SK-N-SH (cell line): ENCODE measurements at regions not wholly inside any gene's neighbourhood (a gene's known extent, or its start where the extent isn't known, plus 50 kb on each side); places are given as distances from the start of the nearest gene placed in this dataset.

Experiments used
- CTCF ChIA-PET: fragments of 300-600, 350-600 bp; formaldehyde crosslinking; extraction: SDS; loops from one replicate; lab custom pipeline; 2021; lab: Yijun Ruan, JAX
- POLR2A ChIA-PET: fragments of 350-600 bp; sonication (Branson Sonifier 250); formaldehyde crosslinking; extraction: SDS; loops from one replicate; lab custom pipeline; 2020; ENCODE audit warnings: antibody characterized with exemption, inconsistent platforms; lab: Yijun Ruan, JAX
- DNase-seq: peaks from one replicate; pipeline ENCODE4 v3.0.0; 2012
- H2AFZ ChIP-seq: fragments of 200-600 bp; sonication (generic); 2 replicates; pipeline ENCODE4 v1.8.1; 2016; ENCODE audit warnings: antibody characterized with exemption, mild to moderate bottlenecking, low read depth
- H3F3A ChIP-seq: fragments of 200-600 bp; sonication (generic); replicated peaks from 2 replicates; pipeline ENCODE3; 2016; ENCODE audit warnings: antibody characterized with exemption, mild to moderate bottlenecking; ENCODE audit not compliant: insufficient read depth
- H3K27ac ChIP-seq, 2 experiments: fragments of 200-500 bp in 1 of 2; fragments of 200-600 bp in 1 of 2; sonication (Bioruptor generic) in 1 of 2; sonication (generic), shearing (Covaris generic) in 1 of 2; 2 replicates each; pipeline versions ENCODE4 v1.5.1 to v1.6.1; 2014 to 2016; ENCODE audit warnings: low read depth in 2 of 2, inconsistent platforms in 1 of 2, low read length in 1 of 2, mild to moderate bottlenecking in 1 of 2, mixed read lengths in 1 of 2
- H3K27me3 ChIP-seq: fragments of 200-600 bp; sonication (generic), shearing (Covaris generic); 2 replicates; pipeline ENCODE4 v1.6.1; 2016; ENCODE audit warnings: mixed run types; ENCODE audit not compliant: insufficient read depth
- H3K36me3 ChIP-seq, 2 experiments: fragments of 200-500 bp in 1 of 2; fragments of 200-600 bp in 1 of 2; sonication (Bioruptor generic) in 1 of 2; sonication (generic) in 1 of 2; replicated peaks in 1 of 2; 2 replicates each; pipeline versions ENCODE3 to v1.5.1; 2014 to 2016; ENCODE audit warnings: low read length in 1 of 2, mild to moderate bottlenecking in 1 of 2; ENCODE audit not compliant: insufficient read depth in 2 of 2, control insufficient read depth in 1 of 2
- H3K4me1 ChIP-seq, 2 experiments: fragments of 200-500 bp in 1 of 2; fragments of 200-600 bp in 1 of 2; sonication (Bioruptor generic) in 1 of 2; sonication (generic), shearing (Covaris generic) in 1 of 2; 2 replicates each; pipeline versions ENCODE4 v1.5.1 to v1.6.1; 2014 to 2016; ENCODE audit warnings: low read depth in 1 of 2, low read length in 1 of 2, mixed run types in 1 of 2; ENCODE audit not compliant: insufficient read depth in 2 of 2, control insufficient read depth in 1 of 2
- H3K4me2 ChIP-seq: fragments of 200-600 bp; sonication (generic), shearing (Covaris generic); 2 replicates; pipeline ENCODE4 v1.6.1; 2017; ENCODE audit warnings: mixed run types
- H3K4me3 ChIP-seq, 2 experiments: fragments of 200-500 bp in 1 of 2; fragments of 200-600 bp in 1 of 2; sonication (Bioruptor generic) in 1 of 2; sonication (generic), shearing (Covaris generic) in 1 of 2; 2 replicates each; pipeline versions ENCODE4 v1.5.1 to v1.8.1; 2014 to 2016; ENCODE audit warnings: low read depth in 2 of 2, inconsistent platforms in 1 of 2, low read length in 1 of 2, mild to moderate bottlenecking in 1 of 2, mixed read lengths in 1 of 2, moderate library complexity in 1 of 2
- H3K79me2 ChIP-seq: fragments of 200-600 bp; sonication (generic); 2 replicates; pipeline ENCODE4 v1.8.1; 2017; ENCODE audit warnings: mild to moderate bottlenecking; ENCODE audit not compliant: insufficient read depth
- H3K9ac ChIP-seq: fragments of 200-600 bp; sonication (generic); 2 replicates; pipeline ENCODE4 v1.6.1; 2017; ENCODE audit warnings: mixed run types
- H3K9me2 ChIP-seq: fragments of 200-600 bp; sonication (generic); 2 replicates; pipeline ENCODE4 v1.6.1; 2017; ENCODE audit warnings: mixed run types
- H3K9me3 ChIP-seq: fragments of 200-600 bp; sonication (generic); 2 replicates; pipeline ENCODE4 v1.6.1; 2017; ENCODE audit warnings: mixed run types, mild to moderate bottlenecking, moderate library complexity
- H4K20me1 ChIP-seq: fragments of 200-600 bp; sonication (generic); 2 replicates; pipeline ENCODE4 v1.6.1; 2017; ENCODE audit warnings: mild to moderate bottlenecking, mixed run types; ENCODE audit not compliant: insufficient read depth
- GABPA ChIP-seq: IDR thresholded peaks from 2 replicates; pipeline ENCODE4 v1.4.0; 2012; ENCODE audit warnings: low read depth, mild to moderate bottlenecking
- JUND ChIP-seq: IDR thresholded peaks from 2 replicates; pipeline ENCODE4 v1.4.0; 2012
- MXI1 ChIP-seq: IDR thresholded peaks from 2 replicates; pipeline ENCODE4 v1.6.1; 2012; ENCODE audit warnings: mild to moderate bottlenecking, low read depth, low read length, improper control_type of control experiment
- NRF1 ChIP-seq: IDR thresholded peaks from 2 replicates; pipeline ENCODE4 v1.6.1; 2012; ENCODE audit warnings: low read depth, mild to moderate bottlenecking, low read length
- RCOR1 ChIP-seq: fragments of 150-350 bp; IDR thresholded peaks from 2 replicates; pipeline ENCODE4 v1.6.1; 2017; ENCODE audit warnings: antibody characterized with exemption, low read length
- YY1 ChIP-seq: IDR thresholded peaks from 2 replicates; pipeline ENCODE4 v1.4.0; 2012; ENCODE audit warnings: low read depth, mild to moderate bottlenecking
- WGBS: methylation state at CpG from one replicate; pipeline ENCODE4 v1.1.6; 2017; ENCODE audit warnings: low lambda C conversion rate; 5-methylcytosine and 5-hydroxymethylcytosine counted together
- TF ChIP-seq, protein P1 (sequence below): IDR thresholded peaks from 2 replicates; pipeline ENCODE4 v1.4.0; 2012; ENCODE audit warnings: low read depth
- TF ChIP-seq, protein P2 (sequence below): fragments of 150-350 bp; IDR thresholded peaks from 2 replicates; pipeline ENCODE4 v1.6.1; 2016; ENCODE audit warnings: mild to moderate bottlenecking, low read depth, low read length
- TF ChIP-seq, protein P3 (sequence below): IDR thresholded peaks from 2 replicates; pipeline ENCODE4 v1.6.1; 2012; ENCODE audit warnings: mild to moderate bottlenecking, low read depth, low read length, moderate library complexity
- TF ChIP-seq, protein P4 (sequence below): IDR thresholded peaks from 2 replicates; pipeline ENCODE4 v1.4.0; 2012; ENCODE audit warnings: low read depth, borderline replicate concordance

DNA sequence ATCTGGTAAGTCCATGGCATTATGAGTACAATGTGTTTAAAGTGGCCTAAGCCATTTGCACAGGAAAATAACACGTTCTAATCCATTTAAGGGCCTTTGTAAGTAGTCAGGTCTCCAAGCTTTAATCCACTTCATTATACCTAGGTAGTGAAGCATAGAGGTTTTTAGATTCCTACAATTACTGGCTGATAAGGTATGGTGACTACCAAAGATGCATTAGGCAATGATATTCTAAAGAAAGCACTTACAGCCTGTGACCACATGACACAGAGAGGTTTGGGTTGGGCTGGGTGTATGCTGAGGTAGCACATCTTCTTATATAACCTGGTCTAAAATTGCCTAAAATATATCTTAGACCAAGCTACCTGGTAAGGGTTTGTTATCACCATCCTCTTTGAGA is 504.4 kb downstream of the TFAP2B start (continued):
- TF ChIP-seq GABPA = no peak

DNA sequence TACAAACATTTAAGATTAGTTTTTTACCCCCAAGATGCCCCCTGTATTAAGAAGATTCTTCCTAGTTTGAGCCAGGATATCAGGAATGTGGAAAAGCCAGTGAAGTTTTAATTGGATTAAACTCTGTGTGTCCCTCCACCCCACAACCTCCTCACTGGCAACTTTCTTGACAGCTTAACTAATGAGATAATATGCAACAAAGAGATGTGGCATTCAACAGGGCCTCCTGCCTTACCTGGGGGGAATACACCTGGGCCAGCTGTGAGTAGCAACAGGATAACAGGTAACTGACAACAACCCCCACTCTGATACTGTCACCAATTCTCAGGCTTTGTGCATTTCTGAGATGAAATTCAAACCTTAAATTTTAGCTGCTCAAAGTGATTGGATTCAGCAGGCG is 512.3 kb downstream of the TFAP2B start:
- ChIA-PET POLR2A (no interaction called here), CTCF (interaction anchor here (1.4 kb wide), 1 partner anchor 716 kb away, joined by 3 read pairs; no protein-coding TSS in a partner anchor)
- Histone ChIP-seq H4K20me1 (no peaks in the 10 kb centered on the region), H3K36me3 (no peaks in the 10 kb centered on the region), H3K4me3 (no peak overlapping the region), H3F3A (no peaks in the 10 kb centered on the region), H3K4me2 (no peak overlapping the region), H3K27me3 (no peaks in the 10 kb centered on the region), H3K79me2 (no peaks in the 10 kb centered on the region), H3K9me2 (no peaks in the 10 kb centered on the region), H3K9ac (no peak overlapping the region), H2AFZ (no peak overlapping the region), H3K9me3 (no peaks in the 10 kb centered on the region), H3K27ac (no peak overlapping the region), H3K4me1 (no peaks in the 10 kb centered on the region)
- DNase-seq = no peak
- 75% methylated on average over 1 of the region's 1 CpG for WGBS
- no peak for TF ChIP-seq JUND
- TF ChIP-seq, protein P1, sequence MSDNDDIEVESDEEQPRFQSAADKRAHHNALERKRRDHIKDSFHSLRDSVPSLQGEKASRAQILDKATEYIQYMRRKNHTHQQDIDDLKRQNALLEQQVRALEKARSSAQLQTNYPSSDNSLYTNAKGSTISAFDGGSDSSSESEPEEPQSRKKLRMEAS = no peak
- TF ChIP-seq, protein P2, sequence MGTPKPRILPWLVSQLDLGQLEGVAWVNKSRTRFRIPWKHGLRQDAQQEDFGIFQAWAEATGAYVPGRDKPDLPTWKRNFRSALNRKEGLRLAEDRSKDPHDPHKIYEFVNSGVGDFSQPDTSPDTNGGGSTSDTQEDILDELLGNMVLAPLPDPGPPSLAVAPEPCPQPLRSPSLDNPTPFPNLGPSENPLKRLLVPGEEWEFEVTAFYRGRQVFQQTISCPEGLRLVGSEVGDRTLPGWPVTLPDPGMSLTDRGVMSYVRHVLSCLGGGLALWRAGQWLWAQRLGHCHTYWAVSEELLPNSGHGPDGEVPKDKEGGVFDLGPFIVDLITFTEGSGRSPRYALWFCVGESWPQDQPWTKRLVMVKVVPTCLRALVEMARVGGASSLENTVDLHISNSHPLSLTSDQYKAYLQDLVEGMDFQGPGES = no peak
- TF ChIP-seq, protein P3, sequence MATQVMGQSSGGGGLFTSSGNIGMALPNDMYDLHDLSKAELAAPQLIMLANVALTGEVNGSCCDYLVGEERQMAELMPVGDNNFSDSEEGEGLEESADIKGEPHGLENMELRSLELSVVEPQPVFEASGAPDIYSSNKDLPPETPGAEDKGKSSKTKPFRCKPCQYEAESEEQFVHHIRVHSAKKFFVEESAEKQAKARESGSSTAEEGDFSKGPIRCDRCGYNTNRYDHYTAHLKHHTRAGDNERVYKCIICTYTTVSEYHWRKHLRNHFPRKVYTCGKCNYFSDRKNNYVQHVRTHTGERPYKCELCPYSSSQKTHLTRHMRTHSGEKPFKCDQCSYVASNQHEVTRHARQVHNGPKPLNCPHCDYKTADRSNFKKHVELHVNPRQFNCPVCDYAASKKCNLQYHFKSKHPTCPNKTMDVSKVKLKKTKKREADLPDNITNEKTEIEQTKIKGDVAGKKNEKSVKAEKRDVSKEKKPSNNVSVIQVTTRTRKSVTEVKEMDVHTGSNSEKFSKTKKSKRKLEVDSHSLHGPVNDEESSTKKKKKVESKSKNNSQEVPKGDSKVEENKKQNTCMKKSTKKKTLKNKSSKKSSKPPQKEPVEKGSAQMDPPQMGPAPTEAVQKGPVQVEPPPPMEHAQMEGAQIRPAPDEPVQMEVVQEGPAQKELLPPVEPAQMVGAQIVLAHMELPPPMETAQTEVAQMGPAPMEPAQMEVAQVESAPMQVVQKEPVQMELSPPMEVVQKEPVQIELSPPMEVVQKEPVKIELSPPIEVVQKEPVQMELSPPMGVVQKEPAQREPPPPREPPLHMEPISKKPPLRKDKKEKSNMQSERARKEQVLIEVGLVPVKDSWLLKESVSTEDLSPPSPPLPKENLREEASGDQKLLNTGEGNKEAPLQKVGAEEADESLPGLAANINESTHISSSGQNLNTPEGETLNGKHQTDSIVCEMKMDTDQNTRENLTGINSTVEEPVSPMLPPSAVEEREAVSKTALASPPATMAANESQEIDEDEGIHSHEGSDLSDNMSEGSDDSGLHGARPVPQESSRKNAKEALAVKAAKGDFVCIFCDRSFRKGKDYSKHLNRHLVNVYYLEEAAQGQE = no peak
- no peak for TF ChIP-seq RCOR1
- no peak for TF ChIP-seq MXI1
- TF ChIP-seq YY1 = no peak
- TF ChIP-seq, protein P4, sequence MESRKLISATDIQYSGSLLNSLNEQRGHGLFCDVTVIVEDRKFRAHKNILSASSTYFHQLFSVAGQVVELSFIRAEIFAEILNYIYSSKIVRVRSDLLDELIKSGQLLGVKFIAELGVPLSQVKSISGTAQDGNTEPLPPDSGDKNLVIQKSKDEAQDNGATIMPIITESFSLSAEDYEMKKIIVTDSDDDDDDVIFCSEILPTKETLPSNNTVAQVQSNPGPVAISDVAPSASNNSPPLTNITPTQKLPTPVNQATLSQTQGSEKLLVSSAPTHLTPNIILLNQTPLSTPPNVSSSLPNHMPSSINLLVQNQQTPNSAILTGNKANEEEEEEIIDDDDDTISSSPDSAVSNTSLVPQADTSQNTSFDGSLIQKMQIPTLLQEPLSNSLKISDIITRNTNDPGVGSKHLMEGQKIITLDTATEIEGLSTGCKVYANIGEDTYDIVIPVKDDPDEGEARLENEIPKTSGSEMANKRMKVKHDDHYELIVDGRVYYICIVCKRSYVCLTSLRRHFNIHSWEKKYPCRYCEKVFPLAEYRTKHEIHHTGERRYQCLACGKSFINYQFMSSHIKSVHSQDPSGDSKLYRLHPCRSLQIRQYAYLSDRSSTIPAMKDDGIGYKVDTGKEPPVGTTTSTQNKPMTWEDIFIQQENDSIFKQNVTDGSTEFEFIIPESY = no peak
- no peak for TF ChIP-seq NRF1
